22Rv1 (cell line): ENCODE measurements at regions not wholly inside any gene's neighbourhood (a gene's known extent, or its start where the extent isn't known, plus 50 kb on each side); places are given as distances from the start of the nearest gene placed in this dataset.
"Not testable (repeated sequence)": the region's sequence is repeated elsewhere in the genome, so short reads cannot be mapped to it uniquely, and the experiment has no call there.

Source experiments
- H3K27ac ChIP-seq: fragments of 450-650 bp; 2 replicates; pipeline ENCODE4 v1.5.1; 2017
- CTCF ChIP-seq: fragments of 450-650 bp; IDR thresholded peaks from 2 replicates; pipeline ENCODE4 v1.5.1; 2017; ENCODE audit warnings: mild to moderate bottlenecking
- ZFX ChIP-seq: fragments of 450-650 bp; IDR thresholded peaks from 2 replicates; pipeline ENCODE4 v1.6.1; 2017; ENCODE audit warnings: antibody characterized with exemption, borderline replicate concordance

DNA sequence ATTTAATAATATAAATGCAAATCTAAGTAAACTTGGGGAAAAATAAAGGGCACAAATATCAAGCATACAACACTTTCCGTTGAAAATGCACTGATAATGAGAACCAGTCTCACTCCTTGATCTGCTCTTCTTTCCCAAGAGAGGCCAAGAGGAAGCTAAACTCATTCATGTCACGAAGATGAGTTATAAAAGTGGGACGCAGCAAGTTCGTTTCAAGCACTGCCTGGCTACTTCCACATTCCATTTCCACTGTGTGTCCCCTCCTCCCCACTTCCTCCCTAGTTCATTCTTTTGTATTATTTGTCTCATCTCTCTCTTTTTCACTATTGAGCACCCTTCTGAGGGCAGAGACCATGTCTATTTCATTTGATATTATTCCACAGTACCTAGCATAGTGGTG lies 158.1 kb downstream of the SLC24A2 start:
- TF ChIP-seq ZFX, result no peak

GRCh38 chr9:19629488-19629887 lies 159.3 kb downstream of the SLC24A2 start:
- H3K27ac ChIP-seq, result no peak overlapping the region
- no peak for TF ChIP-seq CTCF
- no peak for TF ChIP-seq ZFX

More for the DNA sequence above, 158.1 kb downstream of the SLC24A2 start:
- H3K27ac ChIP-seq, result no peak overlapping the region

GRCh38 chr9:19625426-19625825 lies 163.4 kb downstream of the SLC24A2 start:
- H3K27ac ChIP-seq, result not testable (repeated sequence)

DNA sequence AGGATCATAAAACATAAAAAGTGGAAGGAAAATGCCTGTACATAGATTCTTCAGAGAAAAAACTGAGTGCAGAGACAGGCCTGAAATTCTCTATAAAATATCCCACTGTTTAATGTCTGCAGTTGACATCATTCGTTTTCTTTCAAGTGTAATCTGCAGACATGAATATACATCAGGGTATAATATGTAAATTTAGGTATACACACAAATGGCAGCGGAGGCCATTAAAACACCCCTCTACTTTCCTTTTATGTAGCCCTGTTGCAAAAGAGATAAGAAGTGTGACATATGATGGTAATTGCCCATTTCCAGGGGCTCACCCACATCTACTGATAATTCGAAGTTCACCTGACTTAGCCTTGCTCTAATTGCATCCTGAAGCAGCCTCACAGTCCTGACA lies 164.3 kb downstream of the SLC24A2 start:
- TF ChIP-seq ZFX (no peak), CTCF (no peak)
- no peak overlapping the region for H3K27ac ChIP-seq

DNA sequence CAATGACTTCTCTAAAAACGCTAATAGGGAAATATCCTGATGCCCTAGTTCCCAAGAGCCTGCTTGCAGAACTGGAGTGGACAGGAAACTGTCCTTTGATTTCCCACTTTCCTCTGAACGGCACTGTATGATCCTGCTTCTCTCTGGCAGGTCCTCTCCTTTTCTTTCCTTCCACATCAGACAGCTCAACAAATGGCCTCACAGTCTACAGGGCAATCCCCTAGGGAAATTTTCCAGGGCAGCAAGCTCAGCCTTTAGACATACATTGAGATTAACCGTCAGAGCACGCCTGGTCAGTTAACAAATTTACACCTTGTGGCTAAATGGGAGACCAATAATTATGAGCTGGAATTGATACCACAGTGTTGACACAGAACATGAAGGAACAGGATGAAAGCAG lies 164.9 kb downstream of the SLC24A2 start:
- H3K27ac ChIP-seq, result no peak overlapping the region
- TF ChIP-seq CTCF (no peak), ZFX (no peak)

DNA sequence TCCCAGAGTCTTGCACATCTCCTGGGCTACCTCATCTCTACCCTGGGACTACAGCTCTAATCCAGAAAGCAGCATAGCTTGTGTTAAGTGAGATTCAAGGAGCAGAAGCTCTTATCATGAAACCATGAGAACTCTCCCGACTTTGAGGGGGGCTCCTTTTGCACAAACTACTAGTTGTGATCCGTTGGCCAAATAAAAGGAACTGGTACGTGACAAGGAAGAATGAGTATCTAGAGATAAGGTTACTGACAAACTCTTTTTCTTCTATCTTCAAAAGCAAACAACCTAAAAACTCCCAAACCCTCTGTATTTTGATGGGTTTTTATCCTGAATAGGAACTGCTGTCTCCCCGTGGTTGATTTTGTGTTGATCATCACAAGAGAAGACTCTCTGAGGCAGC lies 168.5 kb downstream of the SLC24A2 start:
- TF ChIP-seq CTCF (no peak), ZFX (no peak)
- H3K27ac ChIP-seq, result no peak overlapping the region

DNA sequence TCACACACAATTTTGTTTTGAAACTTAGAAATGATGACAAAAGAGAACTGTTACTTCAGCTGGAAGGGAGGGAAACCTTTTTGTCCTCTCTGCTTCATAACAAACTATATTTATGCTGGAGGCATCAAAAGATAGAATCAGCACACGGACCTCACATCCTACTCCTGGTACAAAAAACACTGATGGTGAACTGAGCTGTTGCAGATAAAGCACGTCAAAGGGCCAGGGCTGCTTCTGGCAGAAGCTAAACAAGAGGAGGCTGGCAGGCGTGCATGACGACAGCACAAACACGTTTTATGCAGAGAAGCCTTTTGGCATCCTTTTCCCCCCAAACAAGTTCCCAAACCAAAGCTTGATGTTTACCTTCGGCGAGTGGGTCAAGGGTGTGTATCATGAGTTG lies 169.6 kb downstream of the SLC24A2 start:
- TF ChIP-seq ZFX, result no peak
- no peak for TF ChIP-seq CTCF
- no peak overlapping the region for H3K27ac ChIP-seq

GRCh38 chr9:19618816-19619215 lies 170.0 kb downstream of the SLC24A2 start:
- TF ChIP-seq CTCF, result no peak
- no peak for TF ChIP-seq ZFX
- H3K27ac ChIP-seq, result no peak overlapping the region
